Vagina (tissue), 2 donors: ENCODE measurements at regions not wholly inside any gene's neighbourhood (a gene's known extent, or its start where the extent isn't known, plus 50 kb on each side); places are given as distances from the start of the nearest gene placed in this dataset.
"Not testable (repeated sequence)": the region's sequence is repeated elsewhere in the genome, so short reads cannot be mapped to it uniquely, and the experiment has no call there.

Source experiments
- DNase-seq, 2 donors: peaks; one replicate each; pipeline ENCODE4 v3.0.0-alpha.2; 2017; ENCODE audit errors: extremely low spot score in 2 of 2
- H3K27ac ChIP-seq: fragments of 200-600 bp; sonication (generic); one replicate; pipeline ENCODE4 v1.5.1; 2019
- H3K27me3 ChIP-seq: fragments of 200-600 bp; sonication (generic); one replicate; pipeline ENCODE4 v1.5.1; 2019
- H3K36me3 ChIP-seq, 2 donors: fragments of 200-600 bp; sonication (generic); one replicate each; pipeline ENCODE4 v1.5.1; 2017 to 2019
- H3K4me1 ChIP-seq: fragments of 200-600 bp; sonication (generic); one replicate; pipeline ENCODE4 v1.5.1; 2019
- H3K4me3 ChIP-seq, 2 donors: fragments of 200-600 bp; sonication (generic); 1 replicate in 1 of 2; 2 replicates in 1 of 2; pipeline ENCODE4 v1.5.1; 2016 to 2019
- H3K9me3 ChIP-seq: fragments of 200-600 bp; sonication (generic); one replicate; pipeline ENCODE4 v1.5.1; 2019
- CTCF ChIP-seq, 3 experiments: fragments of 450-650 bp in 2 of 3; fragments of 200-600 bp in 1 of 3; sonication (generic) in 1 of 3; IDR thresholded peaks; one replicate each; pipeline ENCODE4 v1.5.1; 2017 to 2019; ENCODE audit warnings: antibody characterized with exemption in 3 of 3, mild to moderate bottlenecking in 2 of 3, moderate library complexity in 2 of 3
- POLR2A ChIP-seq, 2 donors: fragments of 450-650 bp; IDR thresholded peaks; one replicate each; pipeline ENCODE4 v1.6.1; 2017; ENCODE audit warnings: antibody characterized with exemption in 2 of 2, mild to moderate bottlenecking in 2 of 2, moderate library complexity in 2 of 2
- POLR2AphosphoS5 ChIP-seq, 2 donors: sonication (generic); formaldehyde crosslinking; IDR thresholded peaks; one replicate each; pipeline ENCODE4 v1.9.0; 2017; ENCODE audit warnings: antibody characterized with exemption in 2 of 2, mild to moderate bottlenecking in 2 of 2, low read depth in 1 of 2; ENCODE audit not compliant: insufficient read depth in 1 of 2
- intact Hi-C: fragments of 100-400 bp; cut with DNase I; formaldehyde crosslinking; loops from one replicate; pipeline ENCODE4 v1.15.1; 2023

GRCh38 chr5:85972539-85972938 is 645.2 kb upstream of the COX7C start:
- no peak overlapping the region for H3K4me3 ChIP-seq
- H3K36me3 ChIP-seq = no peaks in the 10 kb centered on the region
- H3K9me3 ChIP-seq = no peaks in the 10 kb centered on the region
- intact Hi-C loops = no loop called here
- H3K27ac ChIP-seq = no peak overlapping the region
- H3K27me3 ChIP-seq = no peaks in the 10 kb centered on the region
- H3K4me1 ChIP-seq = no peaks in the 10 kb centered on the region
- DNase-seq = no peak
- no peak for TF ChIP-seq POLR2AphosphoS5 (IDR thresholded peaks at IDR 0.05; ENCODE audit: insufficient read depth in 1 of 2, low read depth in 1 of 2)
- no peak for TF ChIP-seq POLR2A (IDR thresholded peaks at IDR 0.05)
- no peak for TF ChIP-seq CTCF (IDR thresholded peaks at IDR 0.05)

GRCh38 chr5:85985167-85985566 is 632.6 kb upstream of the COX7C start:
- H3K27ac ChIP-seq = no peak overlapping the region
- DNase-seq = no peak
- H3K4me1 ChIP-seq = no peaks in the 10 kb centered on the region
- no peaks in the 10 kb centered on the region for H3K27me3 ChIP-seq
- no peaks in the 10 kb centered on the region for H3K9me3 ChIP-seq
- TF ChIP-seq CTCF (IDR thresholded peaks at IDR 0.05) (no peak), POLR2A (IDR thresholded peaks at IDR 0.05) (no peak), POLR2AphosphoS5 (IDR thresholded peaks at IDR 0.05; ENCODE audit: insufficient read depth in 1 of 2, low read depth in 1 of 2) (no peak)
- intact Hi-C loops = no loop called here
- no peaks in the 10 kb centered on the region for H3K36me3 ChIP-seq
- H3K4me3 ChIP-seq = no peak overlapping the region

- no peak for DNase-seq
- intact Hi-C loops = no loop called here
- TF ChIP-seq CTCF (IDR thresholded peaks at IDR 0.05) = no peak
- TF ChIP-seq POLR2A (IDR thresholded peaks at IDR 0.05) = no peak
- TF ChIP-seq POLR2AphosphoS5 (IDR thresholded peaks at IDR 0.05; ENCODE audit: insufficient read depth in 1 of 2, low read depth in 1 of 2) = no peak
- no peak overlapping the region for H3K27ac ChIP-seq
- no peaks in the 10 kb centered on the region for H3K9me3 ChIP-seq
- H3K4me3 ChIP-seq = no peak overlapping the region
- no peaks in the 10 kb centered on the region for H3K36me3 ChIP-seq
- H3K27me3 ChIP-seq = no peaks in the 10 kb centered on the region
- no peaks in the 10 kb centered on the region for H3K4me1 ChIP-seq
These were observed 626.7 kb upstream of the COX7C start for GRCh38 chr5:85990998-85991397.

- H3K9me3 ChIP-seq, intact Hi-C loops, H3K36me3 ChIP-seq, H3K4me3 ChIP-seq, H3K4me1 ChIP-seq, H3K27ac ChIP-seq, H3K27me3 ChIP-seq, DNase-seq: not testable (repeated sequence)
These were observed 623.1 kb upstream of the COX7C start for GRCh38 chr5:85994653-85995052.

- DNase-seq = no peak
- no peak overlapping the region for H3K4me3 ChIP-seq
- intact Hi-C loops = no loop called here
- H3K9me3 ChIP-seq = no peaks in the 10 kb centered on the region
- no peaks in the 10 kb centered on the region for H3K27me3 ChIP-seq
- H3K4me1 ChIP-seq = no peaks in the 10 kb centered on the region
- H3K36me3 ChIP-seq = no peaks in the 10 kb centered on the region
- TF ChIP-seq POLR2A (IDR thresholded peaks at IDR 0.05) = no peak
- TF ChIP-seq POLR2AphosphoS5 (IDR thresholded peaks at IDR 0.05; ENCODE audit: insufficient read depth in 1 of 2, low read depth in 1 of 2) = no peak
- no peak for TF ChIP-seq CTCF (IDR thresholded peaks at IDR 0.05)
- no peak overlapping the region for H3K27ac ChIP-seq
These were observed 619.1 kb upstream of the COX7C start for GRCh38 chr5:85998656-85999055.

GRCh38 chr5:86008293-86008692 is 609.4 kb upstream of the COX7C start:
- Histone ChIP-seq H3K9me3 (no peaks in the 10 kb centered on the region), H3K4me3 (no peak overlapping the region), H3K4me1 (no peaks in the 10 kb centered on the region), H3K36me3 (no peaks in the 10 kb centered on the region), H3K27ac (no peak overlapping the region), H3K27me3 (no peaks in the 10 kb centered on the region)
- TF ChIP-seq POLR2AphosphoS5 (IDR thresholded peaks at IDR 0.05; ENCODE audit: insufficient read depth in 1 of 2, low read depth in 1 of 2) (no peak), CTCF (IDR thresholded peaks at IDR 0.05) (no peak), POLR2A (IDR thresholded peaks at IDR 0.05) (no peak)
- DNase-seq = no peak
- intact Hi-C loops = no loop called here
